ENCODE measurements at regions not wholly inside any gene's neighbourhood (a gene's known extent, or its start where the extent isn't known, plus 50 kb on each side); places are given as distances from the start of the nearest gene placed in this dataset.

DNA sequence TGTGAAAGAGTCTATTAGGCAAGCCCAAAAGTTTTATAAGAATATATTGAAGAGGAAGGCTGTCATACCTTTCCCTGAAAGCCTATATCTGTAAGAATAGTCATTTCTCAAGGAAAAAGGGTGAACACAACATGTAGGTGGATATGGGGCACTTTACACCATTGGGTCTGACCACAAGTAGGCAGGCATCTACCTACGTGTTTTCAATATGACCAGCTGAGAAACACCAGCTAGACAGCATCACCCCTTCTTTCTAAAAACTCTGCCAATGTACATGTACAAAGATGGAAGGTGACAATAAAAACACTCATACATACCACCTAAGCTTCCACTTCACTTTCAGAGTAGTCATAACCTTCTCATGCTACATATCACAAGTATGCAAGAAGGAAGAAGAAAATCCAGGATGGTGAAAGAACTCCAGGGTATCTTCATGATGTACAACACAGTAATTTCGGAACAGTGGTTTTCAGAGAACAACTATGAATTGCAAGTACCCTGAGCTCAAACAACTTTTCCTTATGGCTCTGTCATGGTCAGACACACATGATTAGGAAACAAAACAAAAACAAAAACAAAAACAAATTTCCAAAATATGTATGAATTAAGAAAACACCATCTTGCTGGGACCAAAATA, 98.5 kb upstream of the ADGRL2 start:
- Histone ChIP-seq H3K36me3 (ENCODE audit: insufficient read depth, low read length) (no peaks in the 10 kb centered on the region), H3K4me1 (ENCODE audit: insufficient read depth, low read length) (no peaks in the 10 kb centered on the region), H3K4me3 (ENCODE audit: low read length) (no peak overlapping the region), H3K27ac (ENCODE audit: low read depth in 1 of 2, low read length in 2 of 2) (no peak overlapping the region), H3K9me3 (ENCODE audit: control insufficient read depth in 1 of 2, insufficient read depth in 1 of 2, low read length in 2 of 2) (peaks cover 0 to 8% of the 10 kb centered on the region in 2 experiments), H3K27me3 (ENCODE audit: control insufficient read depth in 1 of 2, insufficient read depth in 2 of 2, low read length in 2 of 2) (no peaks in the 10 kb centered on the region)
- H3K4me1 Mint-ChIP-seq (ENCODE audit: low read depth): no peaks in the 10 kb centered on the region
- TF ChIP-seq, protein P1, sequence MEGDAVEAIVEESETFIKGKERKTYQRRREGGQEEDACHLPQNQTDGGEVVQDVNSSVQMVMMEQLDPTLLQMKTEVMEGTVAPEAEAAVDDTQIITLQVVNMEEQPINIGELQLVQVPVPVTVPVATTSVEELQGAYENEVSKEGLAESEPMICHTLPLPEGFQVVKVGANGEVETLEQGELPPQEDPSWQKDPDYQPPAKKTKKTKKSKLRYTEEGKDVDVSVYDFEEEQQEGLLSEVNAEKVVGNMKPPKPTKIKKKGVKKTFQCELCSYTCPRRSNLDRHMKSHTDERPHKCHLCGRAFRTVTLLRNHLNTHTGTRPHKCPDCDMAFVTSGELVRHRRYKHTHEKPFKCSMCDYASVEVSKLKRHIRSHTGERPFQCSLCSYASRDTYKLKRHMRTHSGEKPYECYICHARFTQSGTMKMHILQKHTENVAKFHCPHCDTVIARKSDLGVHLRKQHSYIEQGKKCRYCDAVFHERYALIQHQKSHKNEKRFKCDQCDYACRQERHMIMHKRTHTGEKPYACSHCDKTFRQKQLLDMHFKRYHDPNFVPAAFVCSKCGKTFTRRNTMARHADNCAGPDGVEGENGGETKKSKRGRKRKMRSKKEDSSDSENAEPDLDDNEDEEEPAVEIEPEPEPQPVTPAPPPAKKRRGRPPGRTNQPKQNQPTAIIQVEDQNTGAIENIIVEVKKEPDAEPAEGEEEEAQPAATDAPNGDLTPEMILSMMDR (IDR thresholded peaks at IDR 0.05): no peak
- ChIA-PET CTCF (no interaction called here), POLR2A (no interaction called here)
- H3K27me3 Mint-ChIP-seq: no peaks in the 10 kb centered on the region
- intact Hi-C loops (cut with DNase I, micrococcal nuclease): no loop called here
- ATAC-seq (ENCODE audit: poor library complexity) (no peak), DNase-seq (no peak)
- no peaks in the 10 kb centered on the region for H3K36me3 Mint-ChIP-seq (ENCODE audit: low read depth)
- peaks cover 5% of the 10 kb centered on the region for H3K9me3 Mint-ChIP-seq
- H3K4me3 Mint-ChIP-seq: no peak overlapping the region
- H3K27ac Mint-ChIP-seq: no peak overlapping the region

DNA sequence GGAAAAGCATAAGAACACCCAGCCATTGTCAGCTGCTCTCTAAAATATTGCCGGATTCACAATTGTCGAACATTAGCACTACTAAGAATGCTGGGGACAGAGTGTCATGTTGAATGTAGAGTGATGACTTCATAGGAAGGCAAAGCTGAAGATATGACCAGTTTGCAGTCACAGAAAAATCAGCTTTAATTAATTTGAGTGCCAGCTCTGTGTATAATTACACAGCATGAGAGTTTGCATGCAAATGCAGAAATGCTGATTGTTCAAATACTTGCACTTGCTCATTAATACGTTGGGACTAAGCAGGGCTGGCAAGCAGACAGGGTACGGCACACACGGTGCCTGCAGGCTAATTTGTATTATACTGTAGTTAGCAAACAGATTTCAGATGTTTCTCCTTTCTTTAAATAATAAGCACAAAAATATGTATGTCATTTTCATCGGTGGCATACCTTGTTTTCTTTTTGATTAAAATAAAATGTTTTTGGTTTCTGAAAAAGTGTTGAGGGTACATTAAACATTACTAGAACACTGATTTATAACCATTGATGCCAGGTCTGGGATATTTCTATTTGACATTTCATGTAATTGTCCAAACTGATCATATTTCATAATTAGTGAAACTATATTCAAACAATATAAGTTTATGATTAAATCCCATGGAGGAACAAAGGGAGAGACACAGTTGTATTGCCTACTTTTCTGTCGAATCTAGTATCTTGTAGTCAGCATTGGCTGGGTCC, 99.8 kb upstream of the ADGRL2 start:
- intact Hi-C loops (cut with DNase I, micrococcal nuclease): no loop called here
- Mint-ChIP-seq H3K9me3 (peaks cover 5% of the 10 kb centered on the region), H3K27ac (no peak overlapping the region), H3K36me3 (ENCODE audit: low read depth) (no peaks in the 10 kb centered on the region), H3K4me1 (ENCODE audit: low read depth) (no peaks in the 10 kb centered on the region), H3K27me3 (no peaks in the 10 kb centered on the region), H3K4me3 (no peak overlapping the region)
- DNase-seq (no peak), ATAC-seq (ENCODE audit: poor library complexity) (no peak)
- POLR2A ChIA-PET: no interaction called here
- Histone ChIP-seq H3K27ac (ENCODE audit: low read depth in 1 of 2, low read length in 2 of 2) (no peak overlapping the region), H3K36me3 (ENCODE audit: insufficient read depth, low read length) (no peaks in the 10 kb centered on the region), H3K27me3 (ENCODE audit: control insufficient read depth in 1 of 2, insufficient read depth in 2 of 2, low read length in 2 of 2) (no peaks in the 10 kb centered on the region), H3K9me3 (ENCODE audit: control insufficient read depth in 1 of 2, insufficient read depth in 1 of 2, low read length in 2 of 2) (peaks cover 0 to 12% of the 10 kb centered on the region in 2 experiments), H3K4me3 (ENCODE audit: low read length) (no peak overlapping the region), H3K4me1 (ENCODE audit: insufficient read depth, low read length) (no peaks in the 10 kb centered on the region)
- CTCF ChIA-PET: no interaction called here
- TF ChIP-seq, protein P1 (IDR thresholded peaks at IDR 0.05): no peak

DNA sequence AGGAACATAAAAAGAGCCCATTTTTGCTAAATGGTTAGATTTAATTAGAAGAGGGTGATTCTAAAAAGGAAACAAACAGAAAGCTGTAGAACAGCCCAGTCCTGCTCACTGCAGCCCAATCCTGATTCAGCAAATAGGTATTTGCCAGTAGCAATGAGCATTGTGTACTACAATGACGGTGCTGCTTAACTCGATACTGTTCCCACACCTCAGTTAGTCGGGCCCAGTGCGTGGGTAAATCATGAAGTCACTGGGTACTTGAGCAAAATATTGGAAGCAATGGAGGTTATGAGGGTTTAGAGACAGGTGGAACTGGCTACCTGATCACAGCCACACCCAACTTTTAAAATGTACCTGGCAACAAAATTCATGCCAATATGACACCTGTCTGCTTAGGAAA, 101.5 kb upstream of the ADGRL2 start:
- Mint-ChIP-seq H3K4me3 (no peak overlapping the region), H3K36me3 (ENCODE audit: low read depth) (no peaks in the 10 kb centered on the region), H3K27me3 (no peaks in the 10 kb centered on the region), H3K9me3 (peaks cover 2% of the 10 kb centered on the region), H3K4me1 (ENCODE audit: low read depth) (no peaks in the 10 kb centered on the region), H3K27ac (no peak overlapping the region)
- TF ChIP-seq, protein P1 (IDR thresholded peaks at IDR 0.05): no peak
- intact Hi-C loops (cut with DNase I, micrococcal nuclease): no loop called here
- CTCF ChIA-PET: no interaction called here
- no peak overlapping the region for H3K27ac ChIP-seq (ENCODE audit: low read depth in 1 of 2, low read length in 2 of 2)
- DNase-seq: no peak
- H3K27me3 ChIP-seq (ENCODE audit: control insufficient read depth in 1 of 2, insufficient read depth in 2 of 2, low read length in 2 of 2): no peaks in the 10 kb centered on the region
- POLR2A ChIA-PET: no interaction called here
- H3K4me3 ChIP-seq (ENCODE audit: low read length): no peak overlapping the region
- peaks cover 0 to 5% of the 10 kb centered on the region in 2 experiments for H3K9me3 ChIP-seq (ENCODE audit: control insufficient read depth in 1 of 2, insufficient read depth in 1 of 2, low read length in 2 of 2)
- no peaks in the 10 kb centered on the region for H3K36me3 ChIP-seq (ENCODE audit: insufficient read depth, low read length)
- H3K4me1 ChIP-seq (ENCODE audit: insufficient read depth, low read length): no peaks in the 10 kb centered on the region
- ATAC-seq (ENCODE audit: poor library complexity): no peak
